Uterus (tissue), 2 donors: ENCODE measurements at regions not wholly inside any gene's neighbourhood (a gene's known extent, or its start where the extent isn't known, plus 50 kb on each side); places are given as distances from the start of the nearest gene placed in this dataset.

ENCODE experiments used
- CTCF ChIP-seq, 4 experiments: fragments of 200-600 bp in 2 of 4; fragments of 450-650 bp in 2 of 4; sonication (generic) in 2 of 4; IDR thresholded peaks; one replicate each; pipeline ENCODE4 v1.5.1; 2016 to 2019; ENCODE audit warnings: antibody characterized with exemption in 4 of 4, mild to moderate bottlenecking in 2 of 4, moderate library complexity in 1 of 4
- POLR2A ChIP-seq, 2 donors: fragments of 450-650 bp; IDR thresholded peaks; one replicate each; pipeline ENCODE4 v1.6.1; 2016; ENCODE audit warnings: antibody characterized with exemption in 2 of 2, mild to moderate bottlenecking in 1 of 2, moderate library complexity in 1 of 2

GRCh38 chr15:97866959-97867358, 93.5 kb upstream of the ARRDC4 start:
- TF ChIP-seq POLR2A (IDR thresholded peaks at IDR 0.05) (no peak), CTCF (IDR thresholded peaks at IDR 0.05) (no peak)
